SW 1271 (cell line): ENCODE measurements at regions not wholly inside any gene's neighbourhood (a gene's known extent, or its start where the extent isn't known, plus 50 kb on each side); places are given as distances from the start of the nearest gene placed in this dataset.

ENCODE experiments used
- DNase-seq, 2 experiments: peaks; one replicate each; lab custom pipeline; 2025; lab: John Stamatoyannopoulos, UW

DNA sequence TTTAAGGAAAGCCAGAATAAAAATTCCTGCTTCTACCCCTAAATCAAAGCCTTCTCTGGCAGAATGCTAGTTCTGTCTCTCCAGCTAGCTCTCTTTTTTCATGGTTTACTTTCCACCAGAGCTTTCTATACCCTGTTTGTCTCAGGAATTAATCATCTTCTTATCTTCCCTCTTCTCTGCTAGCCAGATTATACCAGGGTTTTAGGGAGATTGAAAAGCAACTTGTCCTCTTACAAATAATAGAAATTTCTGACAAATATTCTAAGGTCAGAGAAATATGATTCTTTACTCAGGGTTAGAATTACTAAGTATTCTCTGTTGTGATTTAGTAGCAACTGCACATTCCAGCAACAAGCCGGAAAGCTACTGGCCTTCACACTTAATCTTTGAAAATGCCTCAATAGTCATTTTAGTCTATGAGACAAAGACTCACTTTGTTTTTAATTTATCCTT, 166.4 kb downstream of the TANC2 start:
- DNase-seq = no peak

DNA sequence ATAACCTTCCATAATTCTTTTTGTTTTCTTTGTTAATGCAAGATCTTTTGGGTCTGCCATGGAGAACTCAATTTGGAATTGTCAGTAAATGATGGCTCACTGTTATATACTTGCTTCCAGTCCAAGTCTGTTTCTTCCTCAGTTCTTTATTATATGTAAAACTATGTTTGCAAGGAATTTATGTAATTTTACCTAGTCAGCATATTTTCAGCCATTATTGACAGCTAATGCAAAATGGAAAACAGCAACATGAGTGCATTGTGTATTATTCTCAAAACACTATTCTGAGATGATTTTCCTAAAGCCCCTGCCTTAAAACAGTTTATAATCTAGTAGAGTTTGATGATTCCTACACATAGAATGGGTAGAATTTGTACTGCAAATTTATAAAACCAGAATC, 167.5 kb downstream of the TANC2 start:
- no peak for DNase-seq

- no peak for DNase-seq
Measured at GRCh38 chr17:63134867-63135266, 168.8 kb downstream of the TANC2 start.

- no peak for DNase-seq
Measured at GRCh38 chr17:63136369-63137012, 170.5 kb downstream of the TANC2 start.

GRCh38 chr17:63137163-63137562, 171.1 kb downstream of the TANC2 start:
- no peak for DNase-seq

DNA sequence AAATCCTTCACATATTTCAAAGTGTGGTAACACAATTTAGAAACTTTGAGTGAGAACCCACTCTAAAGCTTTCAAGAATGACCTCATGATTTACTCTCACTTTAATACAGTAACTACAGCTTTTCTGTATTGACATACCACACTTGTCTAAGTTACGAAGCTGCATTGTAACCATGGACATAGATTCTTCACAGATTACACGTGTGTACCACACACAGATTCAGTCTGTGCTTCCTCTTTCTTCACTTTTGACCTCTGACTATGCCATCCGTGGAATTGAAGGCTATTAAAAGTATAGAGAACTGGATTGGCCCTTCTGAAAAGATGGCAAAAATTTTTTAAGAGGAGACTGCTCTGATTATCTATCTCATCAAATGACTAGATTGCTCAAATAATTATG, 172.7 kb downstream of the TANC2 start:
- no peak for DNase-seq

DNA sequence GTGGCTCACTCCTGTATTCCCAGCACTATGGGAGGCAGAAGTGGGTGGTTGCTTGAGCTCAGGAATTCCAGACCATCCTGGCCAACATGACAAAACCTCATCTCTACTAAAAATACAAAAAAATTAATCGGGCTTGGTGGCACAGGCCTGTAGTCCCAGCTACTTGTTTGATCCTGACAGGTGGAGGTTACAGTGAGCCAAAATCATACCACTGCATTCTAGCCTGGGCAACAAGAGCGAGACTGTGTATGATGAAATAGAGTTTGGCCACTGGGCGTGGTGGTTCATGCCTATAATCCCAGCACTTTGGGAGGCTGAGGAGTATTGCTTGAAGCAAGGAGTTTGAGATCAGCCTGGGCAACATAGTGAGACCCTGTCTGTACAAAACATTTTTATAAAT, 173.3 kb downstream of the TANC2 start:
- no peak for DNase-seq

DNA sequence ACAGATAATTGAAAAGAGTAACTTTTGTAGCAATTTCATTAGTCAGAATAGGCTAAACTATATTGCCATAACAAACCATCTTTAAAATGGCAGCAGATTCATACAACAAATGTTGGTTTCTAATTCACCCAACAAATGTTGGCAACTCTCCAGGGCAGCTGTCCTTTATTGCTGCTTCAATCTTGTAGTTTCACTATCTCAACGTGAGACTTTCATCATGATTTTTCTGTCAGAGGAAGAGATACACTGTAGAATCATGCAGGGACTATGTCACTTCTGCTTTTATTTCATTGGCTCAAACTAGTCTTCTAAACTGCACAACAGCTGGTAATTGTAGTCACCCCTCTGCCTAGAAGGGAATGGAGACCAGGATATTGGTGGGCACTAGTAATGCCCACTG, 174.2 kb downstream of the TANC2 start:
- no peak for DNase-seq

DNA sequence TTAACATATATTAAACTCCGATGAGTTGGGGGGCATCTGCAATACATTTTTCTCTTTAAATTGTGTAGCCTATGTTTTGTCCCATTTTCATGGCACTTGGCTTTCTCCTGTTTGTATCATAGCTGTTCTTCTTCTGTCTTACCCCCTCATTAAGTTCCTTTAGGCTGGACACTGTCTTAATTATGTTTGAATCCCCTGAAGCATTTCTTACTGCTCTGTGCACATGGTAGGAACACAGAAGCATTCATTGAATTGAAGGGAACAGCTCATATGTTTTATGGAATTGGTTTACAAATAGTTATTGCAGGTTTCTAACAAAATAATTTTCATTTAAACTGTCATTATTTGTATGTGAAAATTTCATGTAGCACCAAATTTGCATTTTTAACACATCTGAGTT, 176.8 kb downstream of the TANC2 start:
- DNase-seq = no peak

- DNase-seq = no peak
Measured at GRCh38 chr17:63150490-63150889, 184.5 kb downstream of the TANC2 start.

GRCh38 chr17:63150994-63151464, 185.0 kb downstream of the TANC2 start:
- DNase-seq = no peak

GRCh38 chr17:63151941-63152523, 186.0 kb downstream of the TANC2 start:
- no peak for DNase-seq

DNA sequence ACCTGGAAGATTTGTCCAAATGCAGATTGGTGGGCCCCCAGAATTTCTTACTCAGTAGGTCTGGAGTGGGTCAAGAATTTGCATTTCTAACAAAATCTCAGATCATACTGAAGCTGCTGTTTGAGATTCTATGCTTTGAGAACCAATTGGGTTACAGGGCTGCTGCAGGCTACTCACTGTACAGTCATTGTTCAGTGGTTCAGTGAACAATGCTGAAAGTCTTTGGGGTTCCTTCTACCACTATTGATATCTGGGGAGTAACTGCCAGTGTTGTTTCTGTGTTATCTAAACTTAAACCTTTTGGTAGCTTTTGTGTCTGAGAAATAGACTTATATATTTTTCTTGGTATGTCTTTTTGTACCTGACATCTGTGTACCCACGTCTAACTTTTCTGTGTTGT, 187.5 kb downstream of the TANC2 start:
- no peak for DNase-seq

- no peak for DNase-seq
Measured at GRCh38 chr17:63154586-63155244, 188.7 kb downstream of the TANC2 start.

DNA sequence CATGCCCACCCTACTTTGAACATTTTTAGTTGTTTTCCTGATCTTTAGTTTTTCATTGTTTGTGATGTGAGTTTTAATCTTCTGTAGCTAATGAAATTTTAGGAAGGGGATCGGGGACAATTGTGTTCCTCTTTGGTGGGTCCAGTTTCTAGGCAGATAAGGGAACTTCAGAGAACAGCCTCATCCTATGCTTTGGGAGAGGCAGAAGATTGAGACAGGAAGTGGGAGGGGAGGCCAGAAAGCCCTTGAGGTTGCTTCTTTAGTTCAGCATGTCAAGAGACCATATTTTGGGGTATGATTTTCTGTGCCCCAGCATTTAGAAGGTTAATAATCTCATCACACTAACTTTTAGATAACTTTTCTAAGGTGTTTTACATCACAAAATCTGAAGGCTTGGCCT, 191.0 kb downstream of the TANC2 start:
- no peak for DNase-seq

DNA sequence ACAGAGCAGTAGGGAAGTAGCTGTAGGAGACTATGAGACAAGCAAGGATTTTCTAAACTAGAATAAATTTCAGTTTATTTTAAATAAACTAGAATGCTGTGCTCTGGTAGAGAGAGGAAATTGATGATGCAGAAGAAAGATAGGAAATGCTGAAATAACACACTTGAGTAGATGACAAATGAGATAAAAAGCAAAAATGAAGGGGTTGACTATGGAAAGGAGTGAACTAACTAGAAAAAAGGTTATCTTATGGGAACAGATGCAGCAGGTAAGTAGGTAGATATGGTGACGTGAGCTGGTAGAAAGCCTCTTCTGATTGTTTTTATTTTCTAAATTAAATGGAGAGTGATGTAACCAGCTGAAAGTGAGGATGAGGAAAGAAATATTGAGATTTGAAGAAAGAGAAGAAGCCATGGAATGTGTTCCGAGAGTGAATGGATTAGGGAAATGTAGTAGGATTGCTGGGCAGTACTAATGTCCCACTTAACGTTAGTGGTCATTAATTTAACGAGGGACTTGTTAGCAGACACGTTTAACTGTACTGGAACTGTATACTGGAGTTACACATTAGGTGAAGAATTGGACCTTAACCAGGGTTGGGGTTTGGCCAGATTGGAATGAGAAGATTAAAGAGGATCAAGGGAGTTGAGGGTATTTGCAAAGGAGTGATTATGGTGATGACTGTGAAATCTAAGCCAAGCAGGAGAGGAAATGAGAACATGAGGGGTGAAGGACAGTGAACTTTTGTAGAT, 196.5 kb downstream of the TANC2 start:
- no peak for DNase-seq

GRCh38 chr17:63163158-63163520, 197.1 kb downstream of the TANC2 start:
- no peak for DNase-seq

DNA sequence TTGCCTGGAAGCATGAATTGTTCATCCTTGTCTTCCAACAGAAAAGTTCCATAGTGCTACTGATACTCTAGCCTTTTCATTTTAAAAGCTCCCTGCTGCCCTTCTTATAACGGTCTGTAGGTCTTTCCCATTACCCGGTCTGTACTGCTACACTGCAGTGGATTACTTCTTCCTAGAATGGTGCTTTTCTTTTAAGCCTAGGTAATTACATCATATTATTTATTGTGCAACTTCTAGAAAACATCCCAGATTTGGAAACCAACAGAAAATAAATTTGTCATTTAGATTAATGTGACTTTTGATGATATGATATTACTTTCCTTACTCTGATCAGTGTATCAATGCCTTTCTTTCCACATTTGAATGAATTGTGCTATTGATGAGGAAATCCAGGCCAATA, 199.4 kb downstream of the TANC2 start:
- DNase-seq = no peak

- DNase-seq = no peak
Measured at GRCh38 chr17:63170795-63171194, 204.8 kb downstream of the TANC2 start.

DNA sequence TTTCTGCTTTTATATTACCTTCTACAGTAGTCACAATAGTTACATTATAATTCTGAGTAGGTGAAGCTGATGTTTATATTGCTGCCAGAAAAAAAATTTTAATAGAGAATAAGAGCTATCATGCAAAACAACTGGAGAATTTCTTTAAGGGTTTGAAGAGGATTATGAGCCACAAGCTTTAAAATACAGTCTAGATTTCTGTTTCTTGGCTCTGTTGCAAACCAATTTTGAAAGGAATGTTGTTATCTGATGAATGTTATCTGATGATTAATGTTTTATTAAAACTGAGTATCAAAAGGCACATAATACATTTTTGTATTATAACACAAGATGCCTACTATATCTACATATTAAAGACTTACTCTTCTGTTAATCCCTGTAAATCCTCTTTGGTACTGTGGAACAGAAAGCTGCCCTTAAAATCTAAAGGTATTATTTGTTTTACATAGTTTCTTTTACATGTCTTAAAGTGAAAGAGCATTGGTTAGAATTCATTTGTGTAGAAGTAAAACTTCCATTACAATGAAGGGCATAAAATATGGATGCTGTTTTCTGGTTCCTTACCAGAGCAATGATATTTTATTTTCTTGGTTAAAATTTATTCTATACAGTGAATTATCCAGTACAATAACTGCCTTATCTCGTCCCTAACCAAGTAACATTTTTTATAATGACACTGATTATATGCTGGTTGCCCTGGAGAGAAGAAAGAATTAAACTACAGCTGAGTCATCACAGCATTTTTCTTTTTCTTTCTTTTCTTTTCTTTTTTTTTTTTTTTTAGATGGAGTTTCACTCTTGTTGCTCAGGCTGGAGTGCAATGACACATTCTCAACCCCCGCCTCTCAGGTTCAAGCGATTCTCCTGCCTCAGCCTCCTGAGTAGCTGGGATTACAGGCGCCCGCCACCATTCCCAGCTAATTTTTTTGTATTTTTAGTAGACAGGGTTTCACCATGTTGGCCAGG, 205.7 kb downstream of the TANC2 start:
- no peak for DNase-seq

DNA sequence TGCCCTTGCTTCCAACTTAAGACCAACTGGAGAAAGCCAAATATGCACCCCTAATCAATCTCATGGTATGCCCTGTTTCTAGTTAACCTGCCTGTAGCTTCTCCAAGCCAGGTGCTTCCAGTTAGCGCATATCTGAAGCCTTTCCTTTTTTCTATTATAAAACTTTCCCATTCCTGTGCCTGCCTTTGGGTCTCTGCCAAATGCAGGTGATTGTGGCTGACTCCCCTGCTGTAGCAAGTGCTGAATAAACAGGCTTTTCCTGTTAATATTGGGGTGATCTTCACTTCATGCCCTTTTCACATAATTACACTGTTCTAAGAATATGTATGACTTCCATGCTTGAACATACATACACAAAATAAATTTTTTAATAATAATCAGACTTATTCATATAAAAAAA, 207.4 kb downstream of the TANC2 start:
- no peak for DNase-seq

- no peak for DNase-seq
Measured at GRCh38 chr17:63173903-63174302, 207.9 kb downstream of the TANC2 start.
